HG02852 (cell line): ENCODE measurements at regions not wholly inside any gene's neighbourhood (a gene's known extent, or its start where the extent isn't known, plus 50 kb on each side); places are given as distances from the start of the nearest gene placed in this dataset.
"Not testable (repeated sequence)": the region's sequence is repeated elsewhere in the genome, so short reads cannot be mapped to it uniquely, and the experiment has no call there.

Experiments
- ATAC-seq: cut with Tn5 transposase; IDR thresholded peaks from one replicate; pipeline ENCODE4 v1.9.1; 2021; ENCODE audit warnings: mild to moderate bottlenecking, moderate library complexity; ENCODE audit not compliant: unreplicated experiment

DNA sequence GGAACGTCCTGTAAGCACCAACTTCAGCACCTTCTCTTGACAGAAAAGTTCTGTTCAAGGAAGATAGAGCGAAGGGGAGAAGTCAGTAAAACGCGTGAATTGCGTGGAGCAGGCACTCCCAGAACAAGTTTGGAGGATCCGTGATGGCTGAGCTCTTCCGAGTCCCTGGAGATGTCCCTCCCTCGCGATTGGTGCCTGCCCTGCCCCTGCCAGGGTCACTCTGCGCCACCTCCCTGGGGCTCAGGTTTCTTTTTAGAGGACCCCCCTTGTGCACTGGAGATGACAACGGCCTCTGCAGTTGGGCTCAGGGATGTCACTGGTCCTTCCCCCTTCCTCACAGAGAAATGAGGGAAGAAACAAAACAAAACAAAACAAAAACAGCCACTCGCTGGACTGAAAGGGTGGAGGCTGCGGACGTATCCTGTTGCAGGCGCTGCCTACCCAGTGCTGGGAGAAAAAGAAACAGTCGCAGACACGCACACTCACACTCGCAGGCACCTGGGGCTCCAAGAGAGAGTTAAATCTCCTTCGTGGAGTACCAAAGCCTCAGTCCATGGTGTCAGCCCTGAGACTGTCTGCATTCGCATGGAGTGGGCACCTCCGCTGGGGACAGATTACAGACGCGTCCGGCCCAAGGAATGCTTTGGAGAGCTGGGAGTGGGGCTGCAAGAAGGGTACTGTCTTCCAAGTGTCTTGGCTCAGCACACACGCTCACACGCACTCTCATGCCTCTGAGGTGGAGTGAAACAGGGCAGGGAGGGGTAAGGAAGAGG, 512.7 kb downstream of the SLCO4C1 start:
- no peak for ATAC-seq

DNA sequence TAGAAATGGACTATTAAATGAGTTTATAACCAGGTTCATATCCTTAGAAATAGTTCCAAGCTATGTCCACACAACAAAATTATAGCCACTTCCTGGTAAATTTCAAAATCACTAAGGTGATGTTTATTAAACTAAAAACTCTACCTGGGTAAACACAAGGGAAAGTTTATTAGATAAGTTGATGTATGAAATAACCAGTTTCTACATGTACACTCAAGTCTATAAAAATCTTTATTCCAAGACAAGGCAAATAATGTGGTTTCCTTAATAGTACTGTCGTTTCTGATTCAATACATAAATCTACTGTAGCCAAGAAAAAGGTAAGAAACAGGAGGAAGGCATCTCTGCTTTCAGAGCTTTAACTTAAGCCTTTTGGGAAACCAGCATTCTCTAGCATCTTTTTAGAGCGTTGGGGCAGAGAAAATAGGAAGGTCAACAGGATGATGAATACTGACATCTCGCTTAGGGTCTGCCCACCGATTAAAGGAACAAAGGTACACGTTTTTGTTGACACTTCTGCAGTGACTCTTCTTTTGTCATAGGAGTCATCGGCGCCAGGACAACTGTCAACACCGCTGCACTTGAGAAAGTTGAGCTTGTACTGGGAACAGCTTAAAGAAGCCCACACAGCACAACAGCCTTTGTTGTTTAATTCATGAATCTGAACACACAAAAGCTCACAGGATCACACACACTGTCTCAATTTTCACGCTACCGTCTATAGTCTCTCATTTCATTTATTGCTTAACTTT, 513.6 kb downstream of the SLCO4C1 start:
- ATAC-seq: no peak

DNA sequence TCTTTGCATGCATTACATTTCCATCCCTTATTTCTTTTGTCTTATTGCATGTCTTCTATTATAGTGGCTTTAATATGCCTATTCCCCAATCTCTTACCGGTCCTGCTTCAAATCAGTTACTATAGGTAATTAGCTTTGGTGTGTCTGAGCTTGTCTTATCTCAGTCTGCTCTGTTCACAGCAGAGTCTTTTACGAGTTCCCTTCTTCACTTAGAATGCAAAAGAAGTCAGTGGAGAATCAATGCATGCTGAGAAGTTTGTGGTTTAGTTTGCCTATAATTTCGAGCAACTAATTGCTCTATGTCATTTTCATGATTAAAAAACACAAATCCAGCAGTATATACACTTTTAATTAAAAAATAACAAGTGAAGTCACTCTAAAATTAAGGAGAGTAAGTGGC, 545.0 kb downstream of the SLCO4C1 start:
- no peak for ATAC-seq

DNA sequence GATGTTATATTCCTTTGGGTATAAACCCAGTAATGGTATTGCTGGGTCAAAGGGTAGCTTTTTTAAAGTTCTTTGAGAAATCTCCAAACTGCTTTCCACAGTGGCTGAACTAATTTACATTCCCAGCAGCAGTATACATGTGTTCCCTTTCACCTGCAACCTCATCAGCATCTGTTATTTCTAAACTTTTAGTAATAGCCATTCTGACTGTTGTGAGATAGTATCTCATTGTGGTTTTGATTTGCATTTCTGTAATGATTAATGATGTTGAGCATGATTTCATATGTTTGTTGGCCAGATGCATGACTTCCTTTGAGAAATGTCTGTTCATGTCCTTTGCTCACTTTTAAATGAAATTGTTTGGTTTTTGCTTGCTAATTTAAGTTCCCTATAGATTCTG, 553.1 kb downstream of the SLCO4C1 start:
- not testable (repeated sequence) for ATAC-seq

DNA sequence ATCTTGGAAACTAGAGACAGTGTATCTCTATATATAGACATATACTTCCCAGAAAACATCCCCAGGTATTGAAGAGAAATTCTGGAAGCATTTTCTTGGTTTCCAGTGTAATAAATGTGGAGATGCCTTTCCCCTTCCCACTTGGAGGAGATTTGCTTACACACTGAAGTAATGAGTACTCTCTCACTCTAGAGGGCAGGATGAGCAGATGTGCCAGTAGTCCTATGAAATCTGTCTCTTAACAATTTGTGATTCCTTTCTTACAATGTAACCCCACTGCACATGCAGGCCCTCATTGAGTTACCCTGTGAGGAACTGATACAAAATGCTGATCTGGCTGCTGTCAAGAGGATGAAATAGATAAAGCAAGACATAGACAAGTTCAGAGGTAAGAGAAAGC, 567.2 kb downstream of the SLCO4C1 start:
- ATAC-seq: no peak

DNA sequence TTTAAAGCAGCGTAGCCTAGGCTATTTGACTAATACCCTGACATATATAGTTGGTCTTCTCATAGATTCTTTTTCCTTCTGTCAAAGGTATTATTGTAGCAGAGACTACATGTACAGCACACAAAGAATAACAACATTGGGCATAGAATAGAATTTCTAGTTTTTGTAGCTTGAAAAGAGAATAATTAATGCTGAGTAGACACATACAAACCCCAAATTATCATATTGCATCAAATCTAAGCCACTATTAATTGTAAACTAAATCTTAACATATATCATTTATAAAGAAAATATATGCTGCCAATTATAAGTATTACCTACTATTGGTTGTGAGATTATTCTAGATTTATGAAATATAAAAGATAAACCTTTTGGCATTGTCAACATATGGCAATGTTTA, 574.5 kb downstream of the SLCO4C1 start:
- no peak for ATAC-seq

DNA sequence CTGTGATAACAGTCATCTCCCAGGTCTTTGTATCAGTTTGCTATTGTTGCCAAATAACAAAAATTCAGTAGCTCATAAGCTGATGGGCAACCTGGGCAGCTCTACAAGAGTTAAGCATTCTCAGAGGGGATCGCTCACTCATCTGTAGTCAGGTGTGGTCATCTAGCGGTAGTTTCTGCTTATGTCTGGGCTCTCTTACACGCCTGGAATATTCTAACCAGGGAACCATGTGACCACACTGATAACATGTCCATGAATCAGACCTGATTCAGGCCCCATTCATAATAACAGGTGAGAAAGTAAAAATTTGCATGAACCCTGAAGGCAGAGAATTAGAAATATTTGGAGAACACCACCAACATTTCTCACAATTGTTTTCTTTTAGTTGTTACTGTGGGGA, 576.1 kb downstream of the SLCO4C1 start:
- ATAC-seq: no peak

DNA sequence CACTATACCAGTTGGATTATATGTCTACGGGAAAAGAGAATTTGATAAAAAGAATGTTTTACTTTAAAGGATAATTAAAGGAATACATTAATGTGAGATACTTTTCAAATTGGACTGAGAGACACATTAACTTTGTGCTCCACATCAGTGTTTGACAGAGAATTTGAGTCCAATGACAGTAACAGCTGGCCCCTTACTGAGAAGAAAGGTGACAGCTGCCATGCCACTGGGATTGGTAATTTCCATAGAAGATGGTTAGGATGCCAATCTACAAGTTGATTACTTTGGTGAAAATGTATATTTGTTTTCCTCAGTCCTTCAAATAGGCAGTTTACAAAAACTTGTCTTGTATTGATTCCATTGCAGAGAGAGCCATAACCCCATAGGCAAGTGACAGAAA, 578.4 kb downstream of the SLCO4C1 start:
- no peak for ATAC-seq

DNA sequence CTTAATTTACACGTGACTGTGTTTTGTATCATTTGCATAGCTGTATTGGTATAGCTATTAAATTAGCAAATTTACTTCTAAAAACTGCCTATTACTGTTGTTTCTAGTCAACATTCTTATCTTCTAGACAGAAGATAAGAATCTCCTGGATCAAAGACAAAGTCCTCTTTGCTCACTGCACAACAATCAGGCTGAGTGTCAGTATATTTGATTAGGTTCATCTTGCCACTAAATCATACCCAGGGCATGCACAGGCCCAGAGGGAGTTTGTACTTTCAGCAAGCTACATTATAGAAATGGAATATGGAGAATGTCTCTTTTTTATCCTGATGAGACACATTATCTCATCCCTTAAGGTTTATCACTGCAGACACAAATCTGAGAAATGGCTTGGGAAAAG, 579.1 kb downstream of the SLCO4C1 start:
- ATAC-seq: no peak

DNA sequence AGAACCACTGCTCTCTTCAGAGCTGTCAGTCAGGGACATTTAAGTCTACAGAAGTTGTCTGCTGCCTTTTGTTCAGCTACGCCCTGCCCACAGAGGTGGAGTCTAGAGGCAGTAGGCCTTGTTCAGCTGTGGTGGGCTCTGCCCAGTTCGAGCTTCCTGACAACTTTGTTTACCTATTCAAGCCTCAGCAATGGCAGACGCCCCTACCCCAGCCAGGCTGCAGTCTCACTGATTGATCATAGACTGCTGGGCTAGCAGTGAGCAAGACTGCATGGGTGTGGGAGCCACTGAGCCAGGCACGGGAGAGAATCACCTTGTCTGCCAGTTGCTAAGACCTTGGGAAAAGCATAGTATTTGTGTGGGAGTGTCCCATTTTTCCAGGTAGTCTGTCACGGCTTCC, 580.3 kb downstream of the SLCO4C1 start:
- ATAC-seq: not testable (repeated sequence)

DNA sequence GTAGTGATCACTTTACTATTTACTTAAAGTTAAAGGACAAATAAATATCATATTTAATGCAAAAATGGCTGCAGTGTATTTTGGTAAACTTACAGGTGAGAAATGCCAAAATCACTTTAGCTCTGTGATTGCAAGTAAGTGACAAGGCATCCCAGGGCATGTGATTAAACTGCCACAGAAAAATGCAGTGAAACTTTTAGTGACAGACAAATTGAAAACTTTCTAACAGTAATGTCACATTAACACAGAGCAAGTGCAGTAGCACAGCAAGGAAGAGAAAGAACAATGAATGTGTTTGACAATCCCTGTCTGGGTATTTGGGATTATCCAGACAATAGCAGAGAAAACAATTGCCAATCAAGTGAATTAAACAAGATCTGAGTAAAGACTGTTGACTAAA, 606.8 kb downstream of the SLCO4C1 start:
- no peak for ATAC-seq

DNA sequence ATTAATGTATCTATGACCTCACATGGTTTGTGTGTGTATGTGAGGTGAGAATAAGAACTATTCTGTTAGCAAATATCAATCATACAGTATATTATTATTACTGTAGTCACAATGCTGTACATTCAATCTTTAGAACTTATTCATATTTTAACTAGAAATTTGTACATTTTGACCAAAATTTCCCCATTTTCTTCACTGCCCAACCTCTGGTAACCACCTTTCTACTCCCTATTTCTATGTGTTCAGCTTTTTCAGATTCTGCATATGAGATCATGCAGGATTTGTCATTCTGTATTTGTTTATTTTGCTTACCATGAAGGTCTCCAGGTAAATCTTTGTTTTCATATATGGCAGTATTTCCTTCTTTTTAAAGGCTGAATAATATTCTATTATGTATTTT, 607.9 kb downstream of the SLCO4C1 start:
- ATAC-seq: no peak

DNA sequence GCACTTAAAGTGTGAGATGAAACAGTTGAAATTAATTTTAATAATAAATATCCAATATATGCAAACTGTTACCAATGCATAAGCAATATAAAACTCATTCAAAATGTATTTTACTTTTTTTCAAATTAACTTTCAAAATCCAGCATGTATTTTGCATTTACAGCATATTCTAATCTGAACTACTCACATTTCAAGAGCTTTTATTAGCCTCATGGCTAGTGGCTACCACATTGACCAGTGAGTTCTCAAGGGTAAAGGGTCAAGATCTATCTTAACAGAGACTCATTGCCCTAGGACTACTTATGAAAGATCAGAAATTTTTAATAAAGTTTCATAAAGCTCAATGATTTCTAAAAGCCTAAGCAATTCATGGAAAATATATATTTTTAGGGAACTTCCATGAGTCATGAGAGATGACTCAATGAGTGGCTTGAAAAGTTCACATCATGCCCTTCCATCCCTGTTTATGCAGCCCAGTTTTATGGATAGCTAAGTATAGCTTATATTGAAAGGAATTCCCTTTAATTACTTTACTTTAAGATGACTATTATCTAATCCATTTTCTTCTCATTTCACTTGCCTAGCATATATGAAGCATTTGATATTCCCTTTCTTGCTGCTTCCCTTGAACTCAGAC, 608.6 kb downstream of the SLCO4C1 start:
- ATAC-seq: no peak

DNA sequence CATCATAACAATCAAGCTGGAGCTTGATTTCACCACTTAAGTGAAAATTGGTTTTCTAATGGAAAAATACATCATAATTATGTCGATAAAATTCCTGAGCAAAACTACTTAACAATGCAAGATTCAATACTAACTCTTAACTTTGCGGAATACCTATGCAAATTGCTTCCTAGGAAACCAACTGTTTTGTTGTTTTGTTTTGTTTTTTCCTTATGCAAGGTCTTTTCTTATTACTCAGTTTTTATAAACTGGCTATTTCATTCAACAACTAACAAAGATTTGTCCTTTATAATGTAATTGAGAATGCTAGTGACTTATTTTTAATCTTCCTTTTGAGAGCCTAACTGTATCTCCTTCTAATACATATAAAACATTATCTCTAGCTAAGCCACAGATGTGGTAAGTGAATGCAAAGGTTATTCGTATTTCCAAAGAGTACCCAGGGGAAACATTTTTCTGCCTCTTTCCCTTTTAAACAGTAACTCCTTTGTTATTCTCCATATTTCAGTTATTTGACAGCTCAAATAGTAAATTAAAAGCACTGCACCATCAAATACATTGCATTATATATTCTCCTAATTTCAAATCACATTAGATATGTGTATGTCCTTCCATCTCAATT, 609.4 kb downstream of the SLCO4C1 start:
- ATAC-seq: no peak

DNA sequence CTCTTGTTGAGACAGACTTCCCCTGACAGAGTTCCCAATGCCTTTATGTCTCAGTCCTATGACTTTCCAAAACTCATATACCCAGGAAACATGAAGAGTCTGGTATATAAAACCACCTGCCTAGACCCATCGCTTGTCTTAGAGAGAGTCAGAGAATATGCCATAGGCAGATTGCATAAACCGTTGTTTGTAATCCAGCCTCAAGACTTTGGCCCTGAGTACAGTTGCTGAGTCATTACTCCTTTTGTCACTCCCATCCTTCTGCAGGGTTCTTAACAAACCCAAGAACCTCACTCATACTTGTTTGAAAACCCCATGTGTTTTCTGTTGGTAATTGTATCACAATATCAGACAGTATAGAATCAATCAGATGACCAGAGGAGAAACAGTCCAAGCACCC, 616.3 kb downstream of the SLCO4C1 start:
- ATAC-seq: no peak

DNA sequence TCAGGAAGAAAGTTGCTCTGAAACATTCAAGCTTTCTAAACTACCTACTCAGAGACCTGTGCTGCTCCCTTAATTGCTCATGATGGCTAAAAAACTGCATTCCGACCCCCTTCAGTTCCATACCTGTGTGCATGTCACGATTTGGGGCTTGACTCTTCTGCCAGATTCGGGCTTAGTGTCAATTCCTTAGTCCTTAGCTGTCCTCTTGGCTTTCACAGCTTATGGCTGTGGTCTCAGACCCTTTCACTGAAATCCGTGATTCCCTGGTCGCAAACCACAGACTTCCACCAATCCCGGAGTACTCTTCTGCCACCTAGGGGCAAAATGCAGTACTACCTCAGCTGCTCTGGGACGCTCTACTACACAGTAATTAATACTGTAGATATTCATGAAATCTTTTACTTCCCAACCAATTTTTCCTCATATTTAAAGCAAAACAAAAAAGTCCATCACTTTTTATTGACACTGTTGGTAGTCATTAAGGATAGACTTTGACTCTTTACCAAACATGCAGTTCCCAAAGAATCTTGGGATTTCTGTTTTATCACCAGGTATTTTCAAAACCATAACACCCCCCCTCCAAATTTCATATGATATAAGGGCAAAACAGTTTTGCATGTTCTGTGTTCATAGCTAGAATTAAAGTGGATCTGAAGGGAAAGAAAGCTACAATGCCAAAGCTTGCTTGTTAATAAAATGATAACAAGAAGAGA, 617.4 kb downstream of the SLCO4C1 start:
- ATAC-seq: peak; percentile 82

DNA sequence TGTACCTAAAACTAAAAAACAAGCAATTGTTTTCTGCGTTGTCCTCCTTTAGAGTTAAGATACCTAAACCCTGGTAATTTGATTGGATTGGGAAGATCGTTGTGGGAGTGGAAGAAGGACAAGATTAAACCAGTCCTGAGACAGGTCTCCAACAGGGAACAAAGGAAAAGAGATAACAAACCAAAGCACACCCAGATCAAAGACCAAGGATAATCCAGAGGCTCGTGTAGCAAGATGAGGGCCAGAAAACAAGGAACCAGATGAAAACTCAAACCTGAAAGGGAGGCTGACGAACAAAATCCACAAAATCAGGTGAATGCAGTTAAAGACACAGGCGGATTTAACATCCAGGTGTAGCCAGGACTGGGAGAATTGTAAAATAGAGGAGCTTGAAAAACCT, 618.1 kb downstream of the SLCO4C1 start:
- no peak for ATAC-seq

DNA sequence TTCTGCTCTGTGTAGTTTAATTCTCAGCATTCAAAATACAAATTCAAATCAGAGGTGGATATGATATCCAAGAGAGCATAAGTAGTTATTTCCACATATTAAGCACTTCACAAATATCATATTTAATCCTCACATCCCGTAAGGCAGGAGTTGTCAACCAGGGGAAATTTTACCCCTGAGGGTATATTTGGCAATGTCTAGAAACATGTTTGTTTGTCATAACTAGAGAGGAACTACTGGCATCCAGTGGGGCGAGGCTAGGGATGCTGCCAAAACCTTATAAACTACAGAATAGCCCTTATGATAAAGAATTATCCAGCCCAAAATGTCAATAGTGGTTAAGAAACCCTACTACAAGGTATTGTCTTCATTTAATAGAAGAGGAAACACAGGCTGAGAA, 619.4 kb downstream of the SLCO4C1 start:
- no peak for ATAC-seq

DNA sequence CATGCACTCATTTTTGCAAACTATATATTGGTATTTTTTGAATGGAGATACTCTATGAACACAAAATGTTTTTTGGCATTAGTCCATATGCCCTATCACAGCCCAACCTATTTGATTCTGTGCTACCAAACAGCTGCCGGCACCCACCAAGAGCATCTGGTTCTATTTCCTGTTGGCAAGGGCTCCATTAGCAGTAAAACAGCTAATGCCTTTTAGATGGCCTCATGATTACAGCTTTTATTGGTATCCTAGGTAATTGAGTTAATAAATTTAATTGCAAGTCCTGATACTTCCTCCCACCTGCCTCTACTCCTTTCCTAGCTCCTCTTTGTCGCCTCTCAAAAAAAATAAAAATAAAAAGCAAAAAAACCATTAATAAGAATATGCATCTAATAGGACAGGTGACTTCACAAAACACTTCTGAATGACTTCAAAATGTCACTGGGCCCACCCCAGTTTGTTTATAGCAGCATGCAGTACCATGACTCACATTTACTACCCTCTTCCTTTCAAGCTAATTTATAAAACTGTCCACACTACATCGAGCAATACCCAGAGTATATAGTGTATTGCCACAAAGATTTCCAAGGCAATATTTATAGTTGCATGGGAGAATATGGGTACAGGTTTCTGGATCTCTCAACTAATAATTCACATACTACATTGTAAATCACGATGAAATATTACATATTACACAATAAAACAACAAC, 620.4 kb downstream of the SLCO4C1 start:
- no peak for ATAC-seq

DNA sequence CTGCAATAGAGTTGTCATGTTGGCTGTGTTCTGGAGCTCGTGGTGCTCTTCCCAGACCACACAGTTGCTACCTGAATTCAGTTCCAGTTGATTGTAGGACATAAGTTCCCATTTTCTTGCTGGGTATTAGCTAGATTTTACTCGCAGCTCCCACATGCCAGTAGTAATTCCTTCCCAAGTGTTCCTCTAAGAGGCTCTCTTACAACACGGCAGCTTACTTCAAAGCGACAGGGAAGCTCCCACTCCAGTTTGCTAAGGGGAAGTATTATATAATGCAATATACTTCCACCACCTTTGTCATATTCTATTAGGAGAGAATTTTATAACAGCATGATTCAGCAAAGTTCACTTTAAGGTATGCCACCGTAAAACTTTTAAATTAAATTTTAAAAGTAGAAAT, 623.0 kb downstream of the SLCO4C1 start:
- no peak for ATAC-seq
